Glutamatergic neuron (in vitro differentiated cells): ENCODE measurements at regions not wholly inside any gene's neighbourhood (a gene's known extent, or its start where the extent isn't known, plus 50 kb on each side); places are given as distances from the start of the nearest gene placed in this dataset.
A peak's percentile ranks its signal among the peaks of the same experiment; 100 is the strongest.

Experiments
- DNase-seq: peaks from one replicate; pipeline ENCODE4 v3.0.0; 2022
- H3K27ac Mint-ChIP-seq: one replicate; pipeline ENCODE4 v1.8.0; 2020; ENCODE audit warnings: mild to moderate bottlenecking, mixed read lengths, inconsistent platforms; ENCODE audit not compliant: unreplicated experiment
- H3K27me3 Mint-ChIP-seq: one replicate; pipeline ENCODE4 v1.8.0; 2020; ENCODE audit warnings: mild to moderate bottlenecking, moderate library complexity, mixed read lengths, inconsistent platforms; ENCODE audit not compliant: unreplicated experiment
- H3K36me3 Mint-ChIP-seq: one replicate; pipeline ENCODE4 v1.8.0; 2020; ENCODE audit warnings: mild to moderate bottlenecking, mixed read lengths, inconsistent platforms; ENCODE audit not compliant: unreplicated experiment
- H3K4me1 Mint-ChIP-seq: one replicate; pipeline ENCODE4 v1.8.0; 2020; ENCODE audit warnings: mild to moderate bottlenecking, low read depth, mixed read lengths, inconsistent platforms; ENCODE audit not compliant: unreplicated experiment
- H3K4me3 Mint-ChIP-seq: one replicate; pipeline ENCODE4 v1.8.0; 2020; ENCODE audit warnings: mild to moderate bottlenecking, mixed read lengths, inconsistent platforms; ENCODE audit not compliant: unreplicated experiment
- H3K9me3 Mint-ChIP-seq: one replicate; pipeline ENCODE4 v1.8.0; 2020; ENCODE audit warnings: mild to moderate bottlenecking, moderate library complexity, mixed read lengths, inconsistent platforms; ENCODE audit not compliant: unreplicated experiment
- CTCF ChIP-seq: fragments of 200-600 bp; sonication (generic); IDR thresholded peaks from one replicate; pipeline ENCODE4 v1.5.0; 2021; ENCODE audit not compliant: partially characterized antibody, unreplicated experiment

DNA sequence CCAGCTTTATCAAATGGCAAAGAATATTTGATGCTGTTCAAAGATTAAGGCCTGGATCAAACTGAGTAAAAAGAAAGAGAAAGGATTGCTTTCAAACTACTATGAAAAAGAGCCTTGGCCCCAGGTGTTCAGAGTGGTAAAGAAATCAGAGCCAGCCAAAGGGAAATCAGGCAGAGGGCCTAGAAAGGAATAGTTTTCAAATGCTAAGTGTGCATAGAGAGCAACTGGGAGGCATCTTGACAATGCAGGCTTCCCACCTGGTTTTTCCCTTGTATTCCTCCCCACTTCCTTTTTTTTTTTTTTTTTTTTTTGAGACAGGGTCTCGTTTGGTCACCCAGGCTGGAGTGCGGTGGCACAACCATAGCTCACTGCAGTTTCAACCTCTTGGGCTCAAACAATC, 340.2 kb upstream of the ADAMTS9 start:
- Mint-ChIP-seq H3K27ac (no peak overlapping the region), H3K4me3 (no peak overlapping the region), H3K4me1 (no peaks in the 10 kb centered on the region), H3K27me3 (no peaks in the 10 kb centered on the region), H3K9me3 (no peaks in the 10 kb centered on the region), H3K36me3 (no peaks in the 10 kb centered on the region)
- TF ChIP-seq CTCF = no peak
- DNase-seq = no peak

DNA sequence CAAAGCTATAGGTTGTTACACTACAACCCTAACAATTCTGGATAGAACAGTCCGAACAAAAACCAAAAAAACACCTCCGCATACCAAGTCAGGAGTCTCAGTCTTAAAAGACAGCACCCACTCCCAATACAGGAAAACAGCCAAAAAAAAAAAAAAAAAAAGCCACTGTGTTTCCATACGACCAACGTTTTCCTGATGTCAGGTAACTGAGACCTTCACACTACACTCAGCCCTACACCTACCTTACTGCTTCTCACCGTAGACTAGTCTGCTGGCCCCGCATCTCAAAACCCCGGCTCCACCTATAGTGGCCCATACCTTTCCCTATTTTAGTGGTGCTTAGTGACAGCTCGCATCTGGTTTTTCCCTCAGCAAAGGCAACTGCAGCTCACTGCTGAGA, 339.5 kb upstream of the ADAMTS9 start:
- Mint-ChIP-seq H3K4me1 (no peaks in the 10 kb centered on the region), H3K27me3 (no peaks in the 10 kb centered on the region), H3K36me3 (no peaks in the 10 kb centered on the region), H3K27ac (no peak overlapping the region), H3K4me3 (no peak overlapping the region), H3K9me3 (no peaks in the 10 kb centered on the region)
- no peak for DNase-seq
- TF ChIP-seq CTCF = no peak

DNA sequence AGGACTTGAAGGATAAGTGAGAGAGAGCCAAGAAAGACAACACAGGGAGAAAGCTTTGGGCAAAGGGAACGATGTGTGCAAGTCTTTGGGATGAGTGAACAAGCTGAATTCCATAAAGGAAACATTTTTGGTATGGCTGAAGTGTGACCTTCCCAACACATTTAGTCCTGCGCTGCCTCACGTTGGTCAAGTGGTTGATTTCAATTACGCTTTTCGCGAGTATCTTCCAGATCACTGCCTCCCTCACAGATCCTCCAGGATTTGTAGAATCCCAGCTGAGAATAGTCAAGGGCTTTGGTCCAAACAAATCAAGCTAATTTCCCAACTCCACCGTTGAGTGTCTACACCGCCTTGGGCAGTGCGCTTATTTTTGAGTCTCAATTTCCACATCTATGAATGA, 338.4 kb upstream of the ADAMTS9 start:
- no peaks in the 10 kb centered on the region for H3K27me3 Mint-ChIP-seq
- H3K36me3 Mint-ChIP-seq = no peaks in the 10 kb centered on the region
- DNase-seq = no peak
- H3K27ac Mint-ChIP-seq = no peak overlapping the region
- H3K4me3 Mint-ChIP-seq = no peak overlapping the region
- no peak for TF ChIP-seq CTCF
- H3K9me3 Mint-ChIP-seq = no peaks in the 10 kb centered on the region
- no peaks in the 10 kb centered on the region for H3K4me1 Mint-ChIP-seq

GRCh38 chr3:65024148-65024547, 336.3 kb upstream of the ADAMTS9 start:
- H3K27ac Mint-ChIP-seq = no peak overlapping the region
- peaks cover 5% of the 10 kb centered on the region for H3K4me1 Mint-ChIP-seq
- no peaks in the 10 kb centered on the region for H3K36me3 Mint-ChIP-seq
- peak; percentile 9 for TF ChIP-seq CTCF
- no peaks in the 10 kb centered on the region for H3K9me3 Mint-ChIP-seq
- DNase-seq = peak; percentile 39
- no peak overlapping the region for H3K4me3 Mint-ChIP-seq
- H3K27me3 Mint-ChIP-seq = no peaks in the 10 kb centered on the region

- Mint-ChIP-seq H3K4me3 (no peak overlapping the region), H3K27ac (no peak overlapping the region), H3K9me3 (peaks cover 2% of the 10 kb centered on the region), H3K36me3 (no peaks in the 10 kb centered on the region), H3K27me3 (no peaks in the 10 kb centered on the region), H3K4me1 (peaks cover 16% of the 10 kb centered on the region)
- no peak for TF ChIP-seq CTCF
- no peak for DNase-seq
These were observed 332.7 kb upstream of the ADAMTS9 start for GRCh38 chr3:65020281-65021160.
